ENCODE measurements at regions not wholly inside any gene's neighbourhood (a gene's known extent, or its start where the extent isn't known, plus 50 kb on each side); places are given as distances from the start of the nearest gene placed in this dataset.

GRCh38 chr2:118470297-118470696, 377.2 kb downstream of the EN1 start:
- H3K4me3 ChIP-seq (ENCODE audit: control insufficient read depth, low read depth, low read length) = no peak overlapping the region
- no peak for TF ChIP-seq CTCF (IDR thresholded peaks at IDR 0.05; ENCODE audit: control insufficient read depth, insufficient read depth, low read depth, low read length, missing control alignments)
- no peak for DNase-seq (ENCODE audit: low read depth)

- no peak for DNase-seq (ENCODE audit: low read depth)
- no peak for TF ChIP-seq CTCF (IDR thresholded peaks at IDR 0.05; ENCODE audit: control insufficient read depth, insufficient read depth, low read depth, low read length, missing control alignments)
- no peak overlapping the region for H3K4me3 ChIP-seq (ENCODE audit: control insufficient read depth, low read depth, low read length)
Observed at GRCh38 chr2:118469103-118469502, 378.3 kb downstream of the EN1 start.

GRCh38 chr2:118464546-118465265, 376.4 kb downstream of the INSIG2 start:
- H3K4me3 ChIP-seq (ENCODE audit: control insufficient read depth, low read depth, low read length) = no peak overlapping the region
- no peak for DNase-seq (ENCODE audit: low read depth)
- no peak for TF ChIP-seq CTCF (IDR thresholded peaks at IDR 0.05; ENCODE audit: control insufficient read depth, insufficient read depth, low read depth, low read length, missing control alignments)

- no peak overlapping the region for H3K4me3 ChIP-seq (ENCODE audit: control insufficient read depth, low read depth, low read length)
- no peak for TF ChIP-seq CTCF (IDR thresholded peaks at IDR 0.05; ENCODE audit: control insufficient read depth, insufficient read depth, low read depth, low read length, missing control alignments)
- DNase-seq (ENCODE audit: low read depth) = no peak
Observed at GRCh38 chr2:118464046-118464445, 375.8 kb downstream of the INSIG2 start.

GRCh38 chr2:118460425-118460824, 372.2 kb downstream of the INSIG2 start:
- no peak for TF ChIP-seq CTCF (IDR thresholded peaks at IDR 0.05; ENCODE audit: control insufficient read depth, insufficient read depth, low read depth, low read length, missing control alignments)
- no peak for DNase-seq (ENCODE audit: low read depth)
- H3K4me3 ChIP-seq (ENCODE audit: control insufficient read depth, low read depth, low read length) = no peak overlapping the region

- no peak for DNase-seq (ENCODE audit: low read depth)
- H3K4me3 ChIP-seq (ENCODE audit: control insufficient read depth, low read depth, low read length) = no peak overlapping the region
- peak; percentile 4 for TF ChIP-seq CTCF (IDR thresholded peaks at IDR 0.05; ENCODE audit: control insufficient read depth, insufficient read depth, low read depth, low read length, missing control alignments)
Observed at GRCh38 chr2:118459426-118459825, 371.2 kb downstream of the INSIG2 start.

Measured in AG09309 (cell line).